ENCODE measurements at regions not wholly inside any gene's neighbourhood (a gene's known extent, or its start where the extent isn't known, plus 50 kb on each side); places are given as distances from the start of the nearest gene placed in this dataset.
A peak's percentile ranks its signal among the peaks of the same experiment; 100 is the strongest.

- intact Hi-C loops (cut with DNase I; ENCODE audit: low total_unique reads), result no loop called here
- WGBS, 5 donors, result 94 to 100% (median 98%) methylated on average over 1 of the region's 1 CpG
- Histone ChIP-seq H3K4me3 (no peak overlapping the region), H3K9me3 (peaks cover 0 to 11% (median 6%) of the 10 kb centered on the region in 4 donors), H3K4me1 (no peaks in the 10 kb centered on the region), H3K36me3 (no peaks in the 10 kb centered on the region), H3K27ac (no peak overlapping the region), H3K27me3 (no peaks in the 10 kb centered on the region)
- TF ChIP-seq POLR2A (IDR thresholded peaks at IDR 0.05) (no peak), EP300 (IDR thresholded peaks at IDR 0.05) (no peak), POLR2AphosphoS5 (IDR thresholded peaks at IDR 0.05) (no peak)
- TF ChIP-seq, protein P1, sequence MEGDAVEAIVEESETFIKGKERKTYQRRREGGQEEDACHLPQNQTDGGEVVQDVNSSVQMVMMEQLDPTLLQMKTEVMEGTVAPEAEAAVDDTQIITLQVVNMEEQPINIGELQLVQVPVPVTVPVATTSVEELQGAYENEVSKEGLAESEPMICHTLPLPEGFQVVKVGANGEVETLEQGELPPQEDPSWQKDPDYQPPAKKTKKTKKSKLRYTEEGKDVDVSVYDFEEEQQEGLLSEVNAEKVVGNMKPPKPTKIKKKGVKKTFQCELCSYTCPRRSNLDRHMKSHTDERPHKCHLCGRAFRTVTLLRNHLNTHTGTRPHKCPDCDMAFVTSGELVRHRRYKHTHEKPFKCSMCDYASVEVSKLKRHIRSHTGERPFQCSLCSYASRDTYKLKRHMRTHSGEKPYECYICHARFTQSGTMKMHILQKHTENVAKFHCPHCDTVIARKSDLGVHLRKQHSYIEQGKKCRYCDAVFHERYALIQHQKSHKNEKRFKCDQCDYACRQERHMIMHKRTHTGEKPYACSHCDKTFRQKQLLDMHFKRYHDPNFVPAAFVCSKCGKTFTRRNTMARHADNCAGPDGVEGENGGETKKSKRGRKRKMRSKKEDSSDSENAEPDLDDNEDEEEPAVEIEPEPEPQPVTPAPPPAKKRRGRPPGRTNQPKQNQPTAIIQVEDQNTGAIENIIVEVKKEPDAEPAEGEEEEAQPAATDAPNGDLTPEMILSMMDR (IDR thresholded peaks at IDR 0.05), result no peak
- DNase-seq, result no peak
Measured at GRCh38 chr5:52441768-52442167, 345.9 kb upstream of the ITGA1 start.

- no peak for TF ChIP-seq POLR2A (IDR thresholded peaks at IDR 0.05)
- TF ChIP-seq, protein P1 (IDR thresholded peaks at IDR 0.05), result no peak
- TF ChIP-seq EP300 (IDR thresholded peaks at IDR 0.05), result no peak
- TF ChIP-seq POLR2AphosphoS5 (IDR thresholded peaks at IDR 0.05), result no peak
- Histone ChIP-seq H3K4me3 (no peak overlapping the region), H3K9me3 (peaks cover 0 to 11% (median 6%) of the 10 kb centered on the region in 4 donors), H3K36me3 (no peaks in the 10 kb centered on the region), H3K27ac (no peak overlapping the region), H3K4me1 (no peaks in the 10 kb centered on the region), H3K27me3 (no peaks in the 10 kb centered on the region)
- WGBS, 5 donors, result 93 to 97% (median 96%) methylated on average over 3 of the region's 3 CpGs
- no peak for DNase-seq
- intact Hi-C loops (cut with DNase I; ENCODE audit: low total_unique reads), result no loop called here
Measured at GRCh38 chr5:52443187-52443586, 344.5 kb upstream of the ITGA1 start.

- no peak overlapping the region for H3K27ac ChIP-seq
- no peaks in the 10 kb centered on the region for H3K27me3 ChIP-seq
- 63 to 73% (median 72%) methylated on average over 2 of the region's 2 CpGs for WGBS, 5 donors
- no peaks in the 10 kb centered on the region for H3K9me3 ChIP-seq
- H3K4me1 ChIP-seq, result no peaks in the 10 kb centered on the region
- intact Hi-C loops (cut with DNase I; ENCODE audit: low total_unique reads), result no loop called here
- no peak overlapping the region for H3K4me3 ChIP-seq
- DNase-seq, result no peak
- H3K36me3 ChIP-seq, result no peaks in the 10 kb centered on the region
- TF ChIP-seq POLR2AphosphoS5 (IDR thresholded peaks at IDR 0.05) (no peak), POLR2A (IDR thresholded peaks at IDR 0.05) (no peak), EP300 (IDR thresholded peaks at IDR 0.05) (no peak)
- TF ChIP-seq, protein P1 (IDR thresholded peaks at IDR 0.05), result no peak
Measured at GRCh38 chr5:52448111-52448510, 339.6 kb upstream of the ITGA1 start.

- WGBS, 5 donors, result 36 to 51% (median 45%) methylated on average over 3 of the region's 3 CpGs
- Histone ChIP-seq H3K27ac (no peak overlapping the region), H3K4me1 (no peaks in the 10 kb centered on the region), H3K9me3 (no peaks in the 10 kb centered on the region), H3K4me3 (no peak overlapping the region), H3K27me3 (no peaks in the 10 kb centered on the region), H3K36me3 (no peaks in the 10 kb centered on the region)
- no peak for TF ChIP-seq POLR2AphosphoS5 (IDR thresholded peaks at IDR 0.05)
- TF ChIP-seq POLR2A (IDR thresholded peaks at IDR 0.05), result no peak
- no peak for TF ChIP-seq EP300 (IDR thresholded peaks at IDR 0.05)
- TF ChIP-seq, protein P1 (IDR thresholded peaks at IDR 0.05), result no peak
- intact Hi-C loops (cut with DNase I; ENCODE audit: low total_unique reads), result no loop called here
- peak in 1 of 2 donors; percentile 16 for DNase-seq
Measured at GRCh38 chr5:52449516-52449915, 338.2 kb upstream of the ITGA1 start.

All from stomach (tissue), 8 donors.